HAP-1 (cell line): ENCODE measurements at regions not wholly inside any gene's neighbourhood (a gene's known extent, or its start where the extent isn't known, plus 50 kb on each side); places are given as distances from the start of the nearest gene placed in this dataset.
"Not testable (repeated sequence)": the region's sequence is repeated elsewhere in the genome, so short reads cannot be mapped to it uniquely, and the experiment has no call there.

Experiments used
- DNase-seq, 2 experiments: peaks; one replicate each; pipeline ENCODE4 v3.0.0-alpha.2; 2016 to 2020; ENCODE audit warnings: low spot score in 2 of 2
- H3K27me3 ChIP-seq: fragments of 250-450 bp; sonication (Bioruptor Pico); 2 replicates; pipeline ENCODE4 v1.5.1; 2020; ENCODE audit warnings: low read depth, mild to moderate bottlenecking, moderate library complexity
- H3K36me3 ChIP-seq: fragments of 250-450 bp; sonication (Bioruptor Pico); replicated peaks from 2 replicates; pipeline ENCODE4 v1.5.1; 2020; ENCODE audit warnings: mild to moderate bottlenecking
- H3K4me1 ChIP-seq: fragments of 250-450 bp; sonication (Bioruptor Pico); 2 replicates; pipeline ENCODE4 v1.5.1; 2020; ENCODE audit warnings: mild to moderate bottlenecking
- H3K4me3 ChIP-seq: fragments of 250-450 bp; sonication (Bioruptor Pico); 2 replicates; pipeline ENCODE4 v1.5.1; 2020; ENCODE audit warnings: mild to moderate bottlenecking, moderate library complexity
- H3K9me3 ChIP-seq: fragments of 250-450 bp; sonication (Bioruptor Pico); 2 replicates; pipeline ENCODE4 v1.5.1; 2020; ENCODE audit warnings: mild to moderate bottlenecking, moderate library complexity
- in situ Hi-C: fragments of 300-500 bp; cut with MboI; formaldehyde crosslinking; loops from 3 replicates; pipeline ENCODE4 v1.14.3; 2020; ENCODE audit warnings: low sequenced_read_pairs, inconsistent platforms, mixed read lengths

GRCh38 chrX:51555836-51556235 is 59.4 kb upstream of the NUDT11 start:
- H3K36me3 ChIP-seq, in situ Hi-C loops, H3K9me3 ChIP-seq, H3K27me3 ChIP-seq, H3K4me3 ChIP-seq: not testable (repeated sequence)
- DNase-seq = peak in 1 of 2 experiments; percentile 52
- peaks cover 15% of the 10 kb centered on the region for H3K4me1 ChIP-seq
